ENCODE measurements at regions not wholly inside any gene's neighbourhood (a gene's known extent, or its start where the extent isn't known, plus 50 kb on each side); places are given as distances from the start of the nearest gene placed in this dataset.

DNA sequence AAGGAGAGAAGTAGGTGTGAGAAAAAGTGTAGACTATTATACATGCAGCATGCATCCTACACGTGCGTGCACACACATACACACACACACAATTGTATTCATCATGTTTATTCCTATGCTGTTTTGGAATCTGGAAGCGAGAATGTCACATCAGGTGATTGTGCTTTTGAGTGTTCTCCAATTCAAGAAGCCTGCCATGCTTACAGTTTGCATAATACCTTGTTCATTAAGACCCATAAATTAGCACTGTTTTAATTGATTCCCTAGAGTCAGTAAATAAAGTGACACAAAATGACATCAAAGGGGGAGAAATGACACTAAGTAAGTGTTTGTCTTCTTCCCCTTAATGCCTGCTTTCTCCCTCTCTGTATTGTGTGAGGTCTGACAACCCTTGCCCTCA lies 336.1 kb upstream of the IGFBP7 start (continued):
- TF ChIP-seq, protein P1, sequence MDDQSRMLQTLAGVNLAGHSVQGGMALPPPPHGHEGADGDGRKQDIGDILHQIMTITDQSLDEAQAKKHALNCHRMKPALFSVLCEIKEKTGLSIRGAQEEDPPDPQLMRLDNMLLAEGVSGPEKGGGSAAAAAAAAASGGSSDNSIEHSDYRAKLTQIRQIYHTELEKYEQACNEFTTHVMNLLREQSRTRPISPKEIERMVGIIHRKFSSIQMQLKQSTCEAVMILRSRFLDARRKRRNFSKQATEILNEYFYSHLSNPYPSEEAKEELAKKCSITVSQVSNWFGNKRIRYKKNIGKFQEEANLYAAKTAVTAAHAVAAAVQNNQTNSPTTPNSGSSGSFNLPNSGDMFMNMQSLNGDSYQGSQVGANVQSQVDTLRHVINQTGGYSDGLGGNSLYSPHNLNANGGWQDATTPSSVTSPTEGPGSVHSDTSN (IDR thresholded peaks at IDR 0.05), result no peak
- TF ChIP-seq MXI1 (IDR thresholded peaks at IDR 0.05; ENCODE audit: low read depth, low read length), result no peak
- no peak for TF ChIP-seq RCOR1 (IDR thresholded peaks at IDR 0.05; ENCODE audit: low read length)

DNA sequence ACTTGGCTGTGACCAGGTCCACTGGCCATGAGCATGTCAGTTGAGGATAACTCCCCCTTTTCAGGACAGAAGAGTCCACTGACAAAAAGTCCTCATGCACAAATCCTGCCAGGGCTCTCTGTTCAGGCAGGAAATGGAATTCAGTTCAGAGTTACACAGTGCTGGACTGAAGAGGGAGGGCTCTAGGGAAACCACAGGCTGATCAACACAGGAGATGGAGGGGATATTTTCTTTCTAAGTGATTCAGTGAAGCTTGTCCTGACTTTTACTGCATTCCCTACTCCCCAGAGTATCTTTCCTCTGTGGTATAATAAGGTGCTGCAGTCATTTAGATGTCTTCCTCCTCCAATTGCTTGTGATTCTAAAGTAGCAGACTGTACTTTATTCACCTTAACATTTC lies 335.5 kb upstream of the IGFBP7 start:
- no peak overlapping the region for H3K27ac ChIP-seq (ENCODE audit: low read depth in 2 of 2, low read length in 1 of 2)
- H3K9me3 ChIP-seq, result no peaks in the 10 kb centered on the region
- H3K4me2 ChIP-seq, result no peak overlapping the region
- no peak overlapping the region for H3K4me3 ChIP-seq (ENCODE audit: low read depth in 2 of 2, low read length in 1 of 2)
- TF ChIP-seq RFX5 (IDR thresholded peaks at IDR 0.05; ENCODE audit: low read length) (no peak), RXRA (IDR thresholded peaks at IDR 0.05; ENCODE audit: borderline replicate concordance, low read depth) (no peak)
- H3K36me3 ChIP-seq (replicated peaks in 1 of 2; ENCODE audit: control insufficient read depth in 1 of 2, insufficient read depth in 2 of 2, low read length in 1 of 2), result no peaks in the 10 kb centered on the region
- CTCF ChIA-PET, result interaction anchor here (1.8 to 4.4 kb wide), 2 partner anchors 282 to 407 kb away, joined by 10 to 16 read pairs; no protein-coding TSS in a partner anchor
- no peak overlapping the region for H2AFZ ChIP-seq (ENCODE audit: low read depth)
- no peaks in the 10 kb centered on the region for H3F3A ChIP-seq (replicated peaks; ENCODE audit: insufficient read depth)
- H3K27me3 ChIP-seq (ENCODE audit: insufficient read depth), result no peaks in the 10 kb centered on the region
- DNase-seq, result no peak
- POLR2A ChIA-PET, result no interaction called here
- H3K4me1 ChIP-seq (ENCODE audit: control insufficient read depth in 1 of 2, insufficient read depth in 2 of 2, low read depth in 1 of 2, low read length in 1 of 2), result no peaks in the 10 kb centered on the region
- H4K20me1 ChIP-seq (ENCODE audit: insufficient read depth), result no peaks in the 10 kb centered on the region
- H3K79me2 ChIP-seq (ENCODE audit: insufficient read depth), result no peaks in the 10 kb centered on the region
- H3K9me2 ChIP-seq, result no peaks in the 10 kb centered on the region
- no peak overlapping the region for H3K9ac ChIP-seq

DNA sequence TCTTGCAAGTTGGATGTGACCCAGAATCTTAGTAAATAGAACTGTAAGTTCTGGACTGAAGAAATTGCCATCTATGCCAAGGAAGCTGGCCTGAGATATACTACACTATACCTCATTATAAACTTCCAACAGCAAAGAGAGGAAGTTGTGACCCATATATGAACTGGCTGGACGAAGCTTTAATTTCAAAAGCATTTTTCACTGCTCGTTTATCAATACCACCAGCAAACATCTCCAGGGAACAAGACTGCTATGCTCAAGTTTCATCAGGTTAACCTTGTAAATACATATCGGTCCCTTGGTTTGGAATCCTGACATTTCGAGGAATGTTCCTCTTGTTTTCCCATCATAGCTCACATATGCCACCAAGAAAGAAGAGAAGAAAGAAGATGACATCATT lies 334.5 kb upstream of the IGFBP7 start:
- Histone ChIP-seq H3K4me2 (no peak overlapping the region), H4K20me1 (ENCODE audit: insufficient read depth) (no peaks in the 10 kb centered on the region), H3K9me3 (no peaks in the 10 kb centered on the region), H3K79me2 (ENCODE audit: insufficient read depth) (no peaks in the 10 kb centered on the region), H3F3A (replicated peaks; ENCODE audit: insufficient read depth) (no peaks in the 10 kb centered on the region), H2AFZ (ENCODE audit: low read depth) (no peak overlapping the region), H3K4me3 (ENCODE audit: low read depth in 2 of 2, low read length in 1 of 2) (no peak overlapping the region), H3K27me3 (ENCODE audit: insufficient read depth) (no peaks in the 10 kb centered on the region), H3K27ac (ENCODE audit: low read depth in 2 of 2, low read length in 1 of 2) (no peak overlapping the region), H3K9ac (no peak overlapping the region), H3K4me1 (ENCODE audit: control insufficient read depth in 1 of 2, insufficient read depth in 2 of 2, low read depth in 1 of 2, low read length in 1 of 2) (no peaks in the 10 kb centered on the region), H3K9me2 (no peaks in the 10 kb centered on the region), H3K36me3 (replicated peaks in 1 of 2; ENCODE audit: control insufficient read depth in 1 of 2, insufficient read depth in 2 of 2, low read length in 1 of 2) (no peaks in the 10 kb centered on the region)
- no peak for DNase-seq
- CTCF ChIA-PET, result interaction anchor here (1.8 to 4.4 kb wide), 3 partner anchors 18 to 406 kb away, joined by 10 to 40 read pairs (median 16); no protein-coding TSS in a partner anchor
- POLR2A ChIA-PET, result no interaction called here
- 40% methylated on average over 4 of the region's 4 CpGs for WGBS (ENCODE audit: low lambda C conversion rate)
- TF ChIP-seq FOXJ3 (CRISPR knock-in tag; IDR thresholded peaks at IDR 0.05), result no peak
- TF ChIP-seq RAD21 (IDR thresholded peaks at IDR 0.05; ENCODE audit: low read length), result no peak
- TF ChIP-seq TAF1 (IDR thresholded peaks at IDR 0.05; ENCODE audit: borderline replicate concordance, low read depth, low read length), result no peak
- TF ChIP-seq, protein P2, sequence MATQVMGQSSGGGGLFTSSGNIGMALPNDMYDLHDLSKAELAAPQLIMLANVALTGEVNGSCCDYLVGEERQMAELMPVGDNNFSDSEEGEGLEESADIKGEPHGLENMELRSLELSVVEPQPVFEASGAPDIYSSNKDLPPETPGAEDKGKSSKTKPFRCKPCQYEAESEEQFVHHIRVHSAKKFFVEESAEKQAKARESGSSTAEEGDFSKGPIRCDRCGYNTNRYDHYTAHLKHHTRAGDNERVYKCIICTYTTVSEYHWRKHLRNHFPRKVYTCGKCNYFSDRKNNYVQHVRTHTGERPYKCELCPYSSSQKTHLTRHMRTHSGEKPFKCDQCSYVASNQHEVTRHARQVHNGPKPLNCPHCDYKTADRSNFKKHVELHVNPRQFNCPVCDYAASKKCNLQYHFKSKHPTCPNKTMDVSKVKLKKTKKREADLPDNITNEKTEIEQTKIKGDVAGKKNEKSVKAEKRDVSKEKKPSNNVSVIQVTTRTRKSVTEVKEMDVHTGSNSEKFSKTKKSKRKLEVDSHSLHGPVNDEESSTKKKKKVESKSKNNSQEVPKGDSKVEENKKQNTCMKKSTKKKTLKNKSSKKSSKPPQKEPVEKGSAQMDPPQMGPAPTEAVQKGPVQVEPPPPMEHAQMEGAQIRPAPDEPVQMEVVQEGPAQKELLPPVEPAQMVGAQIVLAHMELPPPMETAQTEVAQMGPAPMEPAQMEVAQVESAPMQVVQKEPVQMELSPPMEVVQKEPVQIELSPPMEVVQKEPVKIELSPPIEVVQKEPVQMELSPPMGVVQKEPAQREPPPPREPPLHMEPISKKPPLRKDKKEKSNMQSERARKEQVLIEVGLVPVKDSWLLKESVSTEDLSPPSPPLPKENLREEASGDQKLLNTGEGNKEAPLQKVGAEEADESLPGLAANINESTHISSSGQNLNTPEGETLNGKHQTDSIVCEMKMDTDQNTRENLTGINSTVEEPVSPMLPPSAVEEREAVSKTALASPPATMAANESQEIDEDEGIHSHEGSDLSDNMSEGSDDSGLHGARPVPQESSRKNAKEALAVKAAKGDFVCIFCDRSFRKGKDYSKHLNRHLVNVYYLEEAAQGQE (IDR thresholded peaks at IDR 0.05; ENCODE audit: low read depth, low read length), result no peak
- no peak for TF ChIP-seq MXI1 (IDR thresholded peaks at IDR 0.05; ENCODE audit: low read depth, low read length)
- TF ChIP-seq ELF1 (IDR thresholded peaks at IDR 0.05), result no peak
- TF ChIP-seq, protein P3, sequence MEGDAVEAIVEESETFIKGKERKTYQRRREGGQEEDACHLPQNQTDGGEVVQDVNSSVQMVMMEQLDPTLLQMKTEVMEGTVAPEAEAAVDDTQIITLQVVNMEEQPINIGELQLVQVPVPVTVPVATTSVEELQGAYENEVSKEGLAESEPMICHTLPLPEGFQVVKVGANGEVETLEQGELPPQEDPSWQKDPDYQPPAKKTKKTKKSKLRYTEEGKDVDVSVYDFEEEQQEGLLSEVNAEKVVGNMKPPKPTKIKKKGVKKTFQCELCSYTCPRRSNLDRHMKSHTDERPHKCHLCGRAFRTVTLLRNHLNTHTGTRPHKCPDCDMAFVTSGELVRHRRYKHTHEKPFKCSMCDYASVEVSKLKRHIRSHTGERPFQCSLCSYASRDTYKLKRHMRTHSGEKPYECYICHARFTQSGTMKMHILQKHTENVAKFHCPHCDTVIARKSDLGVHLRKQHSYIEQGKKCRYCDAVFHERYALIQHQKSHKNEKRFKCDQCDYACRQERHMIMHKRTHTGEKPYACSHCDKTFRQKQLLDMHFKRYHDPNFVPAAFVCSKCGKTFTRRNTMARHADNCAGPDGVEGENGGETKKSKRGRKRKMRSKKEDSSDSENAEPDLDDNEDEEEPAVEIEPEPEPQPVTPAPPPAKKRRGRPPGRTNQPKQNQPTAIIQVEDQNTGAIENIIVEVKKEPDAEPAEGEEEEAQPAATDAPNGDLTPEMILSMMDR (IDR thresholded peaks at IDR 0.05), result no peak
- TF ChIP-seq, protein P4, sequence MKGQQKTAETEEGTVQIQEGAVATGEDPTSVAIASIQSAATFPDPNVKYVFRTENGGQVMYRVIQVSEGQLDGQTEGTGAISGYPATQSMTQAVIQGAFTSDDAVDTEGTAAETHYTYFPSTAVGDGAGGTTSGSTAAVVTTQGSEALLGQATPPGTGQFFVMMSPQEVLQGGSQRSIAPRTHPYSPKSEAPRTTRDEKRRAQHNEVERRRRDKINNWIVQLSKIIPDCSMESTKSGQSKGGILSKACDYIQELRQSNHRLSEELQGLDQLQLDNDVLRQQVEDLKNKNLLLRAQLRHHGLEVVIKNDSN (IDR thresholded peaks at IDR 0.05; ENCODE audit: borderline replicate concordance, low read depth), result no peak
- TF ChIP-seq EP300 (IDR thresholded peaks at IDR 0.05; ENCODE audit: borderline replicate concordance in 1 of 2, low read depth in 1 of 2, low read length in 1 of 2), result no peak
- no peak for TF ChIP-seq NFIC (IDR thresholded peaks at IDR 0.05; ENCODE audit: borderline replicate concordance)
- no peak for TF ChIP-seq YY1 (IDR thresholded peaks at IDR 0.05; ENCODE audit: low read depth)
- TF ChIP-seq, protein P1 (IDR thresholded peaks at IDR 0.05), result no peak
- no peak for TF ChIP-seq GATA2 (CRISPR knock-in tag; IDR thresholded peaks at IDR 0.05)
- TF ChIP-seq, protein P5, sequence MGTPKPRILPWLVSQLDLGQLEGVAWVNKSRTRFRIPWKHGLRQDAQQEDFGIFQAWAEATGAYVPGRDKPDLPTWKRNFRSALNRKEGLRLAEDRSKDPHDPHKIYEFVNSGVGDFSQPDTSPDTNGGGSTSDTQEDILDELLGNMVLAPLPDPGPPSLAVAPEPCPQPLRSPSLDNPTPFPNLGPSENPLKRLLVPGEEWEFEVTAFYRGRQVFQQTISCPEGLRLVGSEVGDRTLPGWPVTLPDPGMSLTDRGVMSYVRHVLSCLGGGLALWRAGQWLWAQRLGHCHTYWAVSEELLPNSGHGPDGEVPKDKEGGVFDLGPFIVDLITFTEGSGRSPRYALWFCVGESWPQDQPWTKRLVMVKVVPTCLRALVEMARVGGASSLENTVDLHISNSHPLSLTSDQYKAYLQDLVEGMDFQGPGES (IDR thresholded peaks at IDR 0.05; ENCODE audit: low read depth, low read length), result no peak

Data from SK-N-SH (cell line).